ENCODE measurements at regions not wholly inside any gene's neighbourhood (a gene's known extent, or its start where the extent isn't known, plus 50 kb on each side); places are given as distances from the start of the nearest gene placed in this dataset.
A peak's percentile ranks its signal among the peaks of the same experiment; 100 is the strongest.

DNA sequence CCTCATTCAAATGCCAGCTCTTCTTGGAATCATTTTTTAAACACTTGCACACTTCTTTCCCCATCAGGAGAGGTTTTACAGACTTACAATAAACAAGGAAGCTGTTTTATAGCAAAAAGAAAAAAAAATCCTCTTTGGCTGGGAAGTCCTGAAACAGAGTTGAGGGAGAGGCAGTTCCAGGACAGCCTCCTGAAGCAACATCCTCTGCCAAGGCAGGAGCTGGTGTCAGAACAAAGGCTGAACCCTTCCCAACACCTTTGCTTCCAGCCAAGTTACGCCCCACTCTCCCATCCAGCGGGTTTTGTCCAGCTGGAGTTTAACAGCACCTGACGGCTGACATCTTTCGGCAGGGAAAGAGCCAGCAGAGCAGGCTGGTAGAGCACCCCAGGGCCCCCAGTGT lies 287.8 kb downstream of the RRAGC start:
- no peaks in the 10 kb centered on the region for H3K9me3 Mint-ChIP-seq
- H3K27ac Mint-ChIP-seq, result no peak overlapping the region
- H3K4me1 Mint-ChIP-seq, result peaks cover 8% of the 10 kb centered on the region
- no peaks in the 10 kb centered on the region for H3K27me3 Mint-ChIP-seq
- H3K4me3 Mint-ChIP-seq, result no peak overlapping the region
- no peaks in the 10 kb centered on the region for H3K36me3 Mint-ChIP-seq

- H3K36me3 Mint-ChIP-seq, result no peaks in the 10 kb centered on the region
- H3K4me1 Mint-ChIP-seq, result peaks cover 8% of the 10 kb centered on the region
- H3K27me3 Mint-ChIP-seq, result peaks cover 3% of the 10 kb centered on the region
- no peak overlapping the region for H3K27ac Mint-ChIP-seq
- no peak overlapping the region for H3K4me3 Mint-ChIP-seq
- no peaks in the 10 kb centered on the region for H3K9me3 Mint-ChIP-seq
These were observed 289.0 kb downstream of the RRAGC start for GRCh38 chr1:38570657-38570975.

DNA sequence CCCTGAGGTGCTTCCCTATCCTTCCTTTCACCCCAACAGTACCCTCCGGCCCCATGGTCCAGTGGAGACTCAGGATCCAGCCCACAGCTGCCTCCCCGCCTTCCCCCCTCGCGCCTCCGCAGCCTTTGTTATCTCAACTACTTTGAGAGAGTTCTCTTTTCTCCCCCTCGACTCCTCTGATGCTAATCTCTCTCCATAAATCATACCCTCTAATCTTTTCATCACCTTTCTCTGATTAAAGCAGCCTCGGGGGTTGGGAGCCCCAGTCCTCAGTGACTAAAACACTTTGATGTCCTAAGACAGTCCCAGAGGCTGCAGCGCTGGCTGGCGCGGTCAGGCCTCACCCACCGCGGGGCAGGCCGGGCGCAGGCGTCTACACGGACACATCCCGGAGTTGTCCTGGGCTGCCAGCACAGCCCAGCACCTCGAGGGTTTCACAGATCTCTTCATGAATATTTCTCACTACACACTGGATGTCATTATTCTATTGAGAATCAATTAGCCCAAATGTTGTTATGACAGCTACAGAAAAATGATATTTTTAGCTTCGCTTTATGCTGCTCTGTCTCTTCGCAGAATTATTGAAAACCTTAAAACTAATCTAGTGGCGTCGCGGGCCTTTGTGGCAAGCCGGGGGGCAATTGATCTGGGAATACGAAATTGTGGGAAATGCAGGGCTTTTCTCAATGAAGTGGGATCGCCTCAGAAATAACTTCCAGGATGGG lies 289.5 kb downstream of the RRAGC start:
- Mint-ChIP-seq H3K9me3 (no peaks in the 10 kb centered on the region), H3K4me1 (peaks cover 14% of the 10 kb centered on the region), H3K27ac (no peak overlapping the region), H3K4me3 (no peak overlapping the region), H3K27me3 (peaks cover 3% of the 10 kb centered on the region), H3K36me3 (no peaks in the 10 kb centered on the region)

- H3K4me1 Mint-ChIP-seq, result peaks cover 29% of the 10 kb centered on the region
- no peaks in the 10 kb centered on the region for H3K36me3 Mint-ChIP-seq
- no peaks in the 10 kb centered on the region for H3K9me3 Mint-ChIP-seq
- peaks cover 13% of the 10 kb centered on the region for H3K27me3 Mint-ChIP-seq
- no peak overlapping the region for H3K27ac Mint-ChIP-seq
- no peak overlapping the region for H3K4me3 Mint-ChIP-seq
These were observed 291.3 kb downstream of the RRAGC start for GRCh38 chr1:38568061-38568857.

DNA sequence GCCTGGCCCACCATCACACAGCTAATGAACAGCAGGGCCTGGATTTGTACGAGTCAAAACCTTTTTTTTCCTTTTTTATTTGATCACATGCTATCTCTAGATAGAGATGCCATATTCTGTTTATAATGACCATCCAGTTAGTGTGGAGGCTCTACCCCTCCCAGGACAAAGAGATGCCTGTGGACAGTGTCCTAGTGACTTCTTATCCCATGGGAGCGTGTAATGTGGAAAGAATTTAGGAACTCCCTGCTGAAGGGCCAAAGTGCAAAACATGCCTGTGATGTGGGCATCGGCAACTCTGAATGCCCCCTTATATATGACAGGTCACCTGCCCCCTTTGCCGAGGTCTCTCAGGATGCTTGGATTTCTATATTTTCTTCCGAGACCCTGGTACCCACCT lies 292.2 kb downstream of the RRAGC start:
- Mint-ChIP-seq H3K4me3 (no peak overlapping the region), H3K4me1 (peaks cover 37% of the 10 kb centered on the region), H3K9me3 (no peaks in the 10 kb centered on the region), H3K36me3 (no peaks in the 10 kb centered on the region), H3K27ac (no peak overlapping the region), H3K27me3 (peaks cover 18% of the 10 kb centered on the region)

GRCh38 chr1:38565020-38565491 lies 294.5 kb downstream of the RRAGC start:
- Mint-ChIP-seq H3K4me3 (no peak overlapping the region), H3K27me3 (peaks cover 21% of the 10 kb centered on the region)

GRCh38 chr1:38563942-38564735 lies 295.4 kb downstream of the RRAGC start:
- Mint-ChIP-seq H3K4me3 (no peak overlapping the region), H3K4me1 (peaks cover 58% of the 10 kb centered on the region), H3K36me3 (no peaks in the 10 kb centered on the region), H3K9me3 (no peaks in the 10 kb centered on the region), H3K27me3 (peaks cover 21% of the 10 kb centered on the region), H3K27ac (no peak overlapping the region)

More at GRCh38 chr1:38565020-38565491, 294.5 kb downstream of the RRAGC start:
- H3K27ac Mint-ChIP-seq, result peak overlapping the region; percentile 46
- no peaks in the 10 kb centered on the region for H3K36me3 Mint-ChIP-seq
- H3K4me1 Mint-ChIP-seq, result peaks cover 52% of the 10 kb centered on the region
- H3K9me3 Mint-ChIP-seq, result no peaks in the 10 kb centered on the region

- H3K9me3 Mint-ChIP-seq, result no peaks in the 10 kb centered on the region
- H3K27ac Mint-ChIP-seq, result peak overlapping the region; percentile 77
- peaks cover 79% of the 10 kb centered on the region for H3K4me1 Mint-ChIP-seq
- no peaks in the 10 kb centered on the region for H3K36me3 Mint-ChIP-seq
- H3K4me3 Mint-ChIP-seq, result peak overlapping the region; percentile 11
- peaks cover 21% of the 10 kb centered on the region for H3K27me3 Mint-ChIP-seq
These were observed 297.8 kb downstream of the RRAGC start for GRCh38 chr1:38561725-38562124.

GRCh38 chr1:38561110-38561509 lies 298.5 kb downstream of the RRAGC start:
- Mint-ChIP-seq H3K9me3 (no peaks in the 10 kb centered on the region), H3K27ac (peak overlapping the region; percentile 43), H3K27me3 (peaks cover 18% of the 10 kb centered on the region), H3K36me3 (no peaks in the 10 kb centered on the region), H3K4me3 (peak overlapping the region; percentile 15), H3K4me1 (peaks cover 84% of the 10 kb centered on the region)

DNA sequence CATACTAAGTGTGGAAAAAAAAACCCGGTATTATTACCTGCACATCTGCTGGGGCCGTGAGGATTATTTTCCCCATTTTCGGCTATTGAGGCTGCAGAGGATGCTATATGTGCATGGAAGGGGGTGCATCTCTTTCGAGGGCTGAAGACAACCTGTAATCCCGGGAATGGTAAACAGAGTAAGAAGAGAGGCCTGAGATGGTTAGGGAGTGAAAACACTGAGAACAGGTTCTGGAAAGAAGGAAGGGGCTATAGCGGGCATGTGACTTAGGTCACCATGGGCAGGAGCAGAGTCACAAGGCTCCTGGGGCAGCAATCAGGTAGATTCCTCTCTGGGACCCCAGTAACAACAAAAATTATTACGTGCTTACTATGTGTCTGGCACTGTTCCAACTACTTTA lies 299.1 kb downstream of the RRAGC start:
- H3K4me3 Mint-ChIP-seq, result peak overlapping the region; percentile 79
- no peak overlapping the region for H3K27ac Mint-ChIP-seq
- H3K9me3 Mint-ChIP-seq, result no peaks in the 10 kb centered on the region
- peaks cover 18% of the 10 kb centered on the region for H3K27me3 Mint-ChIP-seq
- H3K36me3 Mint-ChIP-seq, result no peaks in the 10 kb centered on the region
- peaks cover 85% of the 10 kb centered on the region for H3K4me1 Mint-ChIP-seq

DNA sequence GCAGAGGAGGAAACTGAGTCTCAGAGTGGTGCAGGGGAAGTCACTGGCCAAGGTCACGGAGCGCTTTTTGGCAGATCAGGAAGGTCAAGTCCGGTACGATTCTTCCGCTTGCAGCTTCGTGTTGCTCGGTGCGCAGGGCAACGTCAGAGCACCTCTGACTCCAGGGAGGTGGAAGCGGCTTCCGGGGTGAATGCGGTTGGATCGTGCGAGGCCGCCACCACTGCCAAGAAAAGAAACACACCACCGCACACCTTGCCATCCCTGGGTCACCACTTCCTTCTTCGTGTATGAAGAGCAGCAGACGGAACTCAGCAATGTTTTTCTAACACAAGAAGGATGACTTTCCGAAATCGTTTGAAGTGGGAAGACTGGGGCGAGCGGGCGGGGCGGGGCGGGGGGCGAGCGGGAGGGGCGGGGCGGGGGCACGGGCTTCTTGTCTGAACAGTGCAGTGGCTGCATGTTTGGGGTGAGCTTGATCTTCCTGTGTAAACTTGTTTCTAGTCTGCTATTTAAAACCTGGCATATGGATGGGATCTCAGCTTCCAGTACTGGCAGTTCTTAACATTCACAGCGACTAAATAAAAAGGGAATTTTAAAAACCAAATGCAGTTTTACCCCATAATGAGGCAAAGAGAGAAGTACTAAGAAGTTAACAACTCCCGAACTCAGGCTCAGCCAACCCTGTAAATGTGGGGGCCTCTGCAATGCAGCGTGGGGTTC lies 300.0 kb downstream of the RRAGC start:
- no peaks in the 10 kb centered on the region for H3K36me3 Mint-ChIP-seq
- H3K9me3 Mint-ChIP-seq, result no peaks in the 10 kb centered on the region
- H3K27ac Mint-ChIP-seq, result peak overlapping the region; percentile 85
- peaks cover 18% of the 10 kb centered on the region for H3K27me3 Mint-ChIP-seq
- peak overlapping the region; percentile 79 for H3K4me3 Mint-ChIP-seq
- peaks cover 80% of the 10 kb centered on the region for H3K4me1 Mint-ChIP-seq

DNA sequence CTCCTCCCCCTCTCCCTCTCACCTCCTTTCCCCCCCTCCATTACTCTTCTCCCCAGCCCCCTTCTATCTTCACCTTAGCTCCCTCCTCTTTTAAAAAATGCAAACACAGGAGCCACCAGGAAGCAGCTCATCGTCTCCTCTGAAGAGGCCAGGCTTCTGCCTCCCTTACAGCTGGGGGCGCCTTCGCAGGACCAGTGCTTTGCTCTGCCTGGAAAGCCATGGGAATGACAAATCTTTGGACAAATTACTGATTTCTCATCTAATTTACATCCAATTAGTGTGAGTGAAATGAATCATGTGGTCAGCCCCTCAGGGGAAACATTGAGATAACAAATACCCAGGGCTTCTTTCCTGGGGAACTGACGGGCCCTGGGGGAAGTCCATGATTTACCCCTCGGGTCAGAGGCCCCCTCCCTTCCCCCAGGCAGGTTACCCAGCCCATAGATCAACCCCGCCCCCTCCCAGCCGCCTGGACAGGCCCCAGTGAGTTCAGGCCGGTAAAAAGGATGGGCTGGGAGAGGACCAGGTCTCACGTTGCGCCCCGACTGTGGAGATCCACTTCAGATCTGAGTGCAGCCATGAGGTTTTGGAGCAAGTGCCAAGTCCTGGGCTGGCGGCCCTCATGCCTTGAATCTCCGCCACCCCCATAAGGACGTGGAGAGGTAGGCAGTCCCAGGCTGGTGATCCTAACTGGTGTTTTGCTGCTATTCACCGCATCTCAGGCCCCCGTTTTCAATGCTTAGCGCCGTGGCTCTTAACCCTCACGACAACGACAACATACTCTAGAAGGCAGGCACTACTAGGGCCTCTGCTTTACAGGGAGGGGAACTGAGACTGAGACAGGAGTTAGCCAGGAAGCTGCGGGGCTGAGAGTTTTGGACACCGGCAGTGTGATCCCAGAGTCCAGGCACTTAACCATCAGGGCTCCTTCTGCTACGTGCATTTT lies 300.8 kb downstream of the RRAGC start:
- H3K9me3 Mint-ChIP-seq, result no peaks in the 10 kb centered on the region
- H3K36me3 Mint-ChIP-seq, result no peaks in the 10 kb centered on the region
- H3K4me1 Mint-ChIP-seq, result peaks cover 71% of the 10 kb centered on the region
- H3K27ac Mint-ChIP-seq, result peak overlapping the region; percentile 63
- peaks cover 12% of the 10 kb centered on the region for H3K27me3 Mint-ChIP-seq
- peak overlapping the region; percentile 79 for H3K4me3 Mint-ChIP-seq

DNA sequence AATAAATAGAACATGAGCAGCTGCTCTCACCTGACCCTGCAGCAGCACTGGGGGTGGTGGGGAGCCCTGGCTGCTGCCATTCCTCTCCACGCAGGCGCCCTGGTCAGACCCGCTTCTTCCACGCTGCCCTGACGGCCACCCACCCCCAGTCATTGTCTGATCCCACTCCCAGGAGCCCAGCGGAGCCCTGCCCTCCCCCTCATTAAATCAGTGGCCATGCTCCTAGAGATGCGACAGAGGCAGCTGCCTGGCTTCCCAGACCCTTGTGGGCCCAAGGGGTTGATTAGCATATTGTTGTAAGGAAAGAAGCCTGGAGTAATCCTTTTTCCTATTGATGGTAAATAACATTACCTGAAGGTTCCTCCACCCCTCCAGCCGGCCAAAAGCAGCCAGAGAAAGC lies 301.5 kb downstream of the RRAGC start:
- Mint-ChIP-seq H3K9me3 (no peaks in the 10 kb centered on the region), H3K27me3 (peaks cover 6% of the 10 kb centered on the region), H3K27ac (no peak overlapping the region), H3K36me3 (no peaks in the 10 kb centered on the region), H3K4me3 (no peak overlapping the region), H3K4me1 (peaks cover 64% of the 10 kb centered on the region)

DNA sequence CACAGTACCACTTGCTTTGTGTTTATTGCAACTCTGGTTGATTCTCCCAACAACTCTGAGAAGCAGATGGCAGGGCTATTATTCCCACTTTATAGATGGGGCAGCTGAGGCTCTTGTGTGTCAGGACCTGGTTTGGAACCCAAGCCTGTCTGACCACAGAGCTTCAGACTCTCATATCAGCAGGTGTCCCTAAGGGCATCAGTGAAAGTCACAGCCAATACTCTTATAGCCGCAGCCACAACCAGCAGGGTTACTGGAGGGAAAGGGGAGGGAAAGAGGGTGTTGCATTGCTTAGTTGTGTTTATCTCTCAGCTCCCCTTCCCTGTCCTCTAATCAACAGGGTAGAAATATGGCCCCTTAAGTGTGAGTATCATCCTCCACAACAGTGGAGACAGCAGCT lies 304.0 kb downstream of the RRAGC start:
- Mint-ChIP-seq H3K4me1 (peaks cover 43% of the 10 kb centered on the region), H3K9me3 (no peaks in the 10 kb centered on the region), H3K4me3 (no peak overlapping the region), H3K27ac (no peak overlapping the region), H3K36me3 (no peaks in the 10 kb centered on the region), H3K27me3 (no peaks in the 10 kb centered on the region)

Data from activated naive CD4-positive, alpha-beta T cell treated with anti-CD3 and anti-CD28 coated beads, Interleukin-2, amount 50 U/mL, for 24 hours (primary cell).